Ureter (tissue), 1 donor: ENCODE measurements at regions not wholly inside any gene's neighbourhood (a gene's known extent, or its start where the extent isn't known, plus 50 kb on each side); places are given as distances from the start of the nearest gene placed in this dataset.
A peak's percentile ranks its signal among the peaks of the same experiment; 100 is the strongest.
"Not testable (repeated sequence)": the region's sequence is repeated elsewhere in the genome, so short reads cannot be mapped to it uniquely, and the experiment has no call there.

Experiments used
- DNase-seq: peaks from one replicate; pipeline ENCODE4 v3.0.0-alpha.2; 2020; ENCODE audit warnings: low spot score
- donor health status: DM: yes; HTN: yes; CAD: no.

DNA sequence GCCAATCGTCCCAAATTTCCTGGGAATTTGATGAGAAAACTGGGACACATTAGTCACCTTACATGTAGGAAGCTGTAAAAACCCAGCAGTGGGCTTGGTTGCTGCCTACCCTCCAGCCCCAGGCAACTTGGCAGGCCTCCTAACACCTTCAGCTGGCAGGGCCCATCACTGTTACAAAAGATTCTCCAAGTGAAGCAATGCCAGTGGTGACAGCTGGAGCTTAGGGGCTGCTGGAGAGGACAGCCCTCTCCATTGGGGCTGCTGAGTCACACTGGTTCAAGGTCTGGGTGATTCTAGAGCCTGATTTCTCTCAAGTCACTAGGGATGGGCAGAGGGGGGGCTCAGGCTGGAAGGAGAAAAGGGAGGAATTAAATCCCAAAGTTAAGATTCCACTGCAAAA is 180.6 kb downstream of the COPRS start:
- DNase-seq, result no peak

- DNase-seq, result no peak
Observed at GRCh38 chr17:31677681-31678080, 181.4 kb downstream of the COPRS start.

DNA sequence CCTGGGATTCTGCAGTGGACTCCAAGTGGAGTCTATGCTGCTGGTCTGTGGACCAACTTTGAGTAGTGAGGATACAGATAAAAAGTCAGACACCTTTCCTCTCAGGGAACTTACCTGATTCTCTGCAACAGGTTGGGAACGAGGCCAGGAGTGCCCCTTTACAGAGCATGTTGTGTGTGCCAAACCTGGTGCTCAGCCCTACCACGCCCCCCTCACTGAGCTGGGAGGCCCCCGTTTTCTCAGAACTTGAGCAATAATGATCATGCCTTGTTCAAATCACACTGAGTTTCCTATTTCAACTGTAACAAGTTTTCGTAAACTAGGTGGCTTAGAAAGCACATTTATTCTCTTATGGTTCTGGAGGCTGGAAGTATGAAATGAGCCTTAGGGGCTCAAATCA is 182.0 kb downstream of the COPRS start:
- no peak for DNase-seq

DNA sequence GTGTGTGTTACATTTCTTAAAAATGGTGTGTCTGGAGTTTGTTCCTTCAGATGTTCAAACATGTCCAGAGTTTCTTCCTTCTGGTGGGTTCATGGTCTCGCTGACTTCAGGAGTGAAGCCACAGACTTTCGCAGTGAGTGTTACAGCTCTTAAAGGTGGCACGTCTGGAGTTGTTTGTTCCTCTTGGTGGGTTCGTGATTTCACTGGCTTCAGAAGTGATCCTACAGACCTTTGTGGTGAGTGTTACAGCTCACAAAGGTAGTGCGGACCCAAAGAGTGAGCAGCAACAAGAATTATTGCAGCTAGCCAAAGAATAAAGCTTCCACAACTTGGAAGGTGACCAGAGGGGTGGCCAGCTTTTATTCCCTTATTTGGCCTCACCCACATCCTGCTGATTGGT is 183.7 kb downstream of the COPRS start:
- DNase-seq, result not testable (repeated sequence)

GRCh38 chr17:31674717-31675349 is 184.2 kb downstream of the COPRS start:
- no peak for DNase-seq

DNA sequence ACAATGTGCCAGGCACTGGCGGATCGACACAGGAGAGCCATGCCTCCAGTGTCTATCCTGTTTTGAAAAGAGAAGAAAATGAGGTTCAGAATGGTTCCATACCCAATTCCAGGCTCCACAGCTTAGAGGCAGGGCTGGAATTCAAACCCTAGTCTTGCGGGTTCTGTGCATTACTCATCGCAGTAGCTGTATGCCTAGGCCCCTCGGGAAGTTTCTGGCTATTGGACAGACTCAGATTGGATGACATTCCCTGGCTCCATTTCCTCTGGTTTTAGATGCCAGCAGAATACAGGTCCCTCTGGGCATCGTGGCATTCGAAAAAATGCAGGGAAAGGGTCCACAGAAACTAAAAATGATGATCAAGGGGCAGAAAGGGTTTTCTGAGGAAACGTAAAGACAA is 184.7 kb downstream of the COPRS start:
- no peak for DNase-seq

GRCh38 chr17:31673076-31673475 is 186.0 kb downstream of the COPRS start:
- no peak for DNase-seq

- DNase-seq, result no peak
Observed at GRCh38 chr17:31672161-31672819, 186.8 kb downstream of the COPRS start.

DNA sequence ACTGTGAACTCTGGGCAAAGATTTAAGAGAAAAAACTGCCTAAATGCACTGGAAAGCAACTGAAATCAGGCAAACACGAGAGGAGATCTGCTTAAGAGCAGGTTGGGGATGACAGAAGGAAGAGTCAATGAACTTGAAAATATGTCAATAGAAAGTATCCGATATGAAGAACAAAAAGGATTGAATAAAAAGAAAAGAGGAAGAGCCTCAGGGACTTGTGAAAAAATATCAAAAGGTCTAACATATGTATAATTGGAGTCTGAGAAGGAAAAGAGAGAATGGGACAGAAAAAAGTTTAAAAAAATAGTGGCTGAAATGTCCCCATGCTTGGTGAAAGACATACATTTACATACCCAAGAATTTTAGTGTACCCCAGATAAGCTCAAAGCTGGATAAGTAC is 195.5 kb downstream of the COPRS start:
- DNase-seq, result no peak

DNA sequence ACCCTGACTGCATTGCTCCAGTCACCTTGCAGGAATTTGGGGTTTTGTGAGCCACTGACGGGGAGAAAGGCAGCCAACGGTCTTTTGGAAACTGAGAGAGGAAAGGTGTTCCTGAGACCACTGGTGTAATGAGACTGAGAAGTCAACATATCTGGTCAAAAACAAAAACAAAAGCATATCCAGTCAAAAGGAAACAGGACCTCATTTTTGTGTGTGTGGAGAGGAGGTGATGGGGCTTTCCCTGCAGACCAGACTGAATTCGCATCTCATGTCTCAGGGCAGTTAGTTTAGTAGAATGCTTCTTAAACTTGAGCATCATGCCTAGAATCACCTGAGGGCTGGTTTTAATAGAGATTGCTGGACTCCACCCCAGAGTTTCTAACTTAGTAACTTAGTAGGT is 198.4 kb downstream of the COPRS start:
- no peak for DNase-seq

- DNase-seq, result no peak
Observed at GRCh38 chr17:31657876-31658275, 201.2 kb downstream of the COPRS start.

DNA sequence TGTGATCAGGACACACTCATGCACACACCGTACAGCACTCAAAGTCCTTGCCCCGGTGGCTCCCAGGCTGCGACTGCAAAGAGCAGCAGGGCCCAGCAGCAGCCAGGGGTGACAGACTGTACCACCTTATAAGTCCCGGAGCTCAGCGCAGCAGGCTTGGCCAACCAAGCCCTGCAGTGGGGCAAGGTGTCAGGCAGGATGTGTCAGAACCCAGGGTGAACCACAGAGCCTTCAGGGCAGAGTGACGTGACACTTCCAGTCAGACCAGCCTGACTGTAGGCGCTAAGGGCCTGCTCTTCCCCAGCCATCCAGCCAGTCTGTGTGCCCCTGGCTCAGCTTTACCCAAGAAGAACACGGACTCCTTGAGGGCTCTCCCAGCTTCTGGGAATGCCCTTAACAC is 204.1 kb downstream of the COPRS start:
- DNase-seq, result peak; percentile 58

DNA sequence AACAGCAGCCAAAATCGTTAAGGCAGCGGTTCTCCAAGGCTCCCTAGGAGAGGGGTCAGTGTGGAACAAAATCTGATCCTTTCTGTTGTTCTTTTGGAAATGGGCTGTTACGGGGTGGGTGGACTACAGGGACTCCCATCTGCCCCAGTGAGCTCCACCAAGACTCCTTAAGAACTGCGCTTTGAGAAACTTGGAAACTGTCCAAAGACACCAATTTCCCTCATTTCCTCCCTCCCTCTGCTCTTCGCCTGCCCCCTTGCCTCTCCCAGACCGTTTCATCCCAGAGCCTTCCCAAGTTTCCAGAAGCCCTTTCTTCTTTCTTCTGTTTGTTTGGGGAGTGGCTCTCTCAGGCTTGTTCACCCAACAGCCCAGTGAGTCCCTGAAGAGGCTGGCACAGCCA is 205.4 kb downstream of the COPRS start:
- no peak for DNase-seq

DNA sequence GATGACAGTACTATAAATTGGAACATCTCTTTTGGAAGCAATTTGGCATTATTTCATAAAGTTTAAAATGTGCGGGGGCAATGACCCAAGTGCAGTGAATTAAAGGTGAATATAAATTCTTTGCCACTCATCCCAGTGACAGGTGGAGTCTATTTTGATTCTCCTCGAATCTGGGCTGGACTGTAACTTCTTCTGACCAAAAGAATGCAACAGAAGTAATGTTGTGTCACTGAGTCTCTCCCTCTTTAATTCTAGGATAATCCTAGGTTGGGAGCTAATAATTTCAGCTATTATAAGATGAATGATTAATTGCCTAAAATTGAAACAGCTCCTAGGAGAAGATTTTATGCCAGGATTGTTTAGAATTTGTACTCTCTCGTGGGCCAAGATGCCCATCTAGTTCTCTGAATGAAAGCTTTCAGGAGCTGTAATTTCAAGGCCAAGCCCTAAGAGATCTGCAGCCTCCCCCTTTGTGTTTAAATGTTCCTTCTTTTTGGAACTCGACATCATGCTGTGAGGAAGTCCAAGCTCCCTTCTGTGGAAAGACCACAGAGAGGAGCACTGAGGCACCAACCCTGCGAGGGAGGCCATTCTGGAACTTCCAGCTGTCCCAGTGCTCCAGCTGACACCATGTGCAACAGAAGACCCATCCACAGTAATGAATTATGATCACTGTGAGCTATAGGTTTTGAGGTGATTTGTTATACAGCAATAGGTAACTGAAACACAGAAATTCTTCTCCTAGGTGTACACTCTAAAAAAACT is 208.1 kb downstream of the COPRS start:
- no peak for DNase-seq

- no peak for DNase-seq
Observed at GRCh38 chr17:31649302-31649701, 209.7 kb downstream of the COPRS start.

- no peak for DNase-seq
Observed at GRCh38 chr17:31647661-31648060, 211.4 kb downstream of the COPRS start.

GRCh38 chr17:31646642-31647041 is 212.4 kb downstream of the COPRS start:
- DNase-seq, result no peak

DNA sequence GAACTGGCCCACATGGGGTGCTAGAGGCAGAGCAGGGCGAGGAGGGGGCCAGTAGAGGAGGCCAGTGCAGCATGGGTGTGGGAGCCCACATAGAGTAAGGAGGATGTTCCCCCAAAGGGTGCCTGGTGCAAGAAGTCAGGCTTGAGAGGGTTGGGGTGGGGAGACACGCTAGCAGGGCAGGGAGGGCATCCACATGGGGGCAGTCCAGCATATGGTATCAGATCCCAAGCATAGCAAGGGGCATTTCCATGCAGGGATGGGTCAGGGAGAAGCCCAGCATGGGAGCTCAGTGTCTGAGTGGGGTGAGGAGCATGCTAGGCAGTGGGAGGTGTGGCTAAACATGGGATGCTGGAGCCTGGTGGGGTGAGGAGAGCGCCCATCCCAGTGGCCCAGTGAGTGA is 213.7 kb downstream of the COPRS start:
- no peak for DNase-seq

DNA sequence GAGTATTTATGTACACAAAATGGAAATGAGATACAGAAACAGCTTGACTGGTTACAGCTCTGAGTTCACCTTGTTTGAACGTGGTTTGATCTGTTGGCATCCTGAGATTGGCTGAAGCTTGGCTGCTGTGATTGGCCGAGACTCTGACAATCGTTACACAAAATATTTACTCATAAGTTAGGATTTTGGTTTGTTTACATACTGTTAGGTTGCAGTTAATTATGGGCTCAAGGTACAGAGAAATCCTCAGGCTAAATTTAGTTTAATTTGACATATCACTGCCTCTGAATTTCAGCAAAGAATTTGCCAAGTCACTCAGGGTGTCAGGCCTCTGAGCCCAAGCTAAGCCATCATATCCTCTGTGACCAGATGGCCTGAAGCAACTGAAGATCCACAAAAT is 227.3 kb downstream of the COPRS start:
- no peak for DNase-seq

DNA sequence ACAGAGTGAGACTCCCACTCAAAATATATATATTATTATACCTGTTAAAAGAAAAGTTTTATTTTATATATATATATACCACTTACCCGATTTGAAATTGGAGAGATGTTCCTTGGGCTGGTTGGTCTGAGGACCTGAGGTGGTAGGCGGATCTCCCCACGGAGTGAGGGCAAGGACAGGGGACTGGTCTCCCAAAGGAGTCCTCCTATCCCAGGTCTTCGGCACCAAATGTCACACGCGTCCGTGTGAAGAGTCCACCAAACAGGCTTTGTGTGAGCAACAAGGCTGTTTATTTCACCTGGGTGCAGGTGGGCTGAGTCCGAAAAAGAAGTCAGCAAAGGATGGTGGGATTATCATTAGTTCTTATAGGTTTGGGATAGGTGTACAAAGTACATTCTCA is 228.2 kb downstream of the COPRS start:
- DNase-seq, result not testable (repeated sequence)

- no peak for DNase-seq
Observed at GRCh38 chr17:31629696-31630470, 229.2 kb downstream of the COPRS start.

DNA sequence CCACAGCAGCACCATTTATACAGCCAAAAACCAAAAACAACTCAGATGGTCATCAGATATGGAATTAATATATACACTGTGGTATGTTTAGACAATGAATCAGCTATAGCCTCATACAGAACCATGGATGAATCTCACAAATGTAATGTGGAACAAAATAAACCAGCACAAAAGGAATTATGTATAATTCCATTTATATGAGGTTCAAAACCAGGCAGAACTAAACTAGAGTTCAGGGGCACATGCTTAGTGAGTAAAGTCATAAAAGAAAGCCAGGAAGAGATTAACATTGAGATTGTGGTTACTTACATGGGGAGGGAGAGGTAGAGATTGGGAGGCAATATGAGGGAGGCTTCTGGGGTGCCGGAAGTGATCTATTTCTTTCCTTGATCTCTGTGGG is 231.1 kb downstream of the COPRS start:
- DNase-seq, result no peak
